IMR-90 (cell line): ENCODE measurements at regions not wholly inside any gene's neighbourhood (a gene's known extent, or its start where the extent isn't known, plus 50 kb on each side); places are given as distances from the start of the nearest gene placed in this dataset.
A peak's percentile ranks its signal among the peaks of the same experiment; 100 is the strongest.

Experiments
- ATAC-seq: fragments of 200-7000 bp; cut with Tn5 transposase; 2 replicates; pipeline ENCODE4 v1.9.1; 2020; ENCODE audit warnings: low read depth, mild to moderate bottlenecking, moderate library complexity
- BruUV-seq: library from RNA; stranded (reverse); fragments of 400-500 nt; replicated peaks from 2 replicates; lab custom pipeline; 2021; lab: Mats Ljungman, UMichigan
- CTCF ChIA-PET: fragments of 300-600 bp; formaldehyde crosslinking; extraction: SDS; loops from one replicate; lab custom pipeline; 2021; ENCODE audit warnings: antibody characterized with exemption; lab: Yijun Ruan, JAX
- POLR2A ChIA-PET: fragments of 300-600 bp; sonication (Branson Sonifier 250); formaldehyde crosslinking; loops from one replicate; lab custom pipeline; 2022; ENCODE audit warnings: antibody characterized with exemption; ENCODE audit not compliant: unreplicated experiment; lab: Charles Lee
- DNase-seq: peaks from one replicate; pipeline ENCODE4 v3.0.0; 2013
- H2AFZ ChIP-seq: replicated peaks from 2 replicates; pipeline ENCODE3; 2013; ENCODE audit warnings: low read length, mild to moderate bottlenecking; ENCODE audit not compliant: poor library complexity
- H2AK5ac ChIP-seq: 2 replicates; pipeline ENCODE4 v1.6.1; 2013; ENCODE audit warnings: low read depth, low read length, inconsistent platforms
- H2AK9ac ChIP-seq: replicated peaks from 2 replicates; pipeline ENCODE3; 2013; ENCODE audit warnings: mild to moderate bottlenecking, low read depth, low read length, moderate library complexity; ENCODE audit not compliant: poor library complexity
- H2BK120ac ChIP-seq: 2 replicates; pipeline ENCODE4 v1.6.1; 2013; ENCODE audit warnings: low read depth, low read length, inconsistent platforms
- H2BK15ac ChIP-seq: 3 replicates; pipeline ENCODE4 v1.6.1; 2013; ENCODE audit warnings: low read depth, low read length, inconsistent platforms
- H2BK20ac ChIP-seq: 2 replicates; pipeline ENCODE4 v1.6.1; 2013; ENCODE audit warnings: low read depth, mild to moderate bottlenecking, inconsistent platforms, low read length, moderate library complexity
- H2BK5ac ChIP-seq: 2 replicates; pipeline ENCODE4 v1.6.1; 2013; ENCODE audit warnings: mild to moderate bottlenecking, low read depth, low read length, inconsistent platforms; ENCODE audit not compliant: poor library complexity, severe bottlenecking
- H3K14ac ChIP-seq: replicated peaks from 2 replicates; pipeline ENCODE4 v1.6.1; 2013; ENCODE audit warnings: low read depth, low read length, inconsistent platforms
- H3K18ac ChIP-seq: 2 replicates; pipeline ENCODE4 v1.6.1; 2013; ENCODE audit warnings: low read depth, low read length, control low read depth
- H3K23ac ChIP-seq: 2 replicates; pipeline ENCODE4 v1.6.1; 2013; ENCODE audit warnings: low read depth, low read length, inconsistent platforms
- H3K27ac ChIP-seq: 2 replicates; pipeline ENCODE4 v1.5.1; 2013; ENCODE audit warnings: mild to moderate bottlenecking, control low read depth, low read length; ENCODE audit not compliant: insufficient read depth
- H3K27me3 ChIP-seq: 2 replicates; pipeline ENCODE4 v1.6.1; 2013; ENCODE audit warnings: low read length; ENCODE audit not compliant: control insufficient read depth, insufficient read depth
- H3K36me3 ChIP-seq: 2 replicates; pipeline ENCODE4 v1.6.1; 2013; ENCODE audit warnings: low read length, mixed read lengths; ENCODE audit not compliant: control insufficient read depth, insufficient read depth
- H3K4ac ChIP-seq: 2 replicates; pipeline ENCODE4 v1.6.1; 2013; ENCODE audit warnings: low read depth, low read length, inconsistent platforms
- H3K4me1 ChIP-seq: 2 replicates; pipeline ENCODE4 v1.6.1; 2013; ENCODE audit warnings: low read length, mixed read lengths; ENCODE audit not compliant: control insufficient read depth, insufficient read depth
- H3K4me2 ChIP-seq: 2 replicates; pipeline ENCODE4 v1.6.1; 2013; ENCODE audit warnings: low read depth, mild to moderate bottlenecking, control low read depth, low read length, moderate library complexity
- H3K4me3 ChIP-seq: 2 replicates; pipeline ENCODE4 v1.5.1; 2013; ENCODE audit warnings: low read depth, mild to moderate bottlenecking, control low read depth, low read length, moderate library complexity; ENCODE audit not compliant: insufficient read depth
- H3K56ac ChIP-seq: 2 replicates; pipeline ENCODE4 v1.6.1; 2013; ENCODE audit warnings: low read length, inconsistent platforms; ENCODE audit not compliant: insufficient read depth; ENCODE audit errors: extremely low read depth
- H3K79me1 ChIP-seq, 2 experiments: 2 replicates each; pipeline ENCODE4 v1.6.1; 2013; ENCODE audit warnings: low read length in 2 of 2, inconsistent platforms in 1 of 2, low read depth in 1 of 2
- H3K9ac ChIP-seq: 2 replicates; pipeline ENCODE4 v1.6.1; 2013; ENCODE audit warnings: low read depth, low read length, control low read depth
- H3K9me1 ChIP-seq: 2 replicates; pipeline ENCODE4 v1.6.1; 2013; ENCODE audit warnings: low read length, inconsistent platforms; ENCODE audit not compliant: insufficient read depth
- H3K9me3 ChIP-seq: 2 replicates; pipeline ENCODE4 v1.6.1; 2013; ENCODE audit warnings: low read length; ENCODE audit not compliant: control insufficient read depth, insufficient read depth
- H4K20me1 ChIP-seq: 2 replicates; pipeline ENCODE4 v1.6.1; 2013; ENCODE audit warnings: low read length, inconsistent platforms; ENCODE audit not compliant: insufficient read depth
- H4K5ac ChIP-seq: 2 replicates; pipeline ENCODE4 v1.6.1; 2013; ENCODE audit warnings: mild to moderate bottlenecking, low read depth, low read length, control low read depth
- H4K8ac ChIP-seq, 2 experiments: 2 replicates each; pipeline ENCODE4 v1.6.1; 2013; ENCODE audit warnings: low read depth in 2 of 2, low read length in 2 of 2, control low read depth in 1 of 2, inconsistent platforms in 1 of 2
- H4K91ac ChIP-seq: 2 replicates; pipeline ENCODE4 v1.6.1; 2013; ENCODE audit warnings: low read depth, low read length, inconsistent platforms; ENCODE audit not compliant: insufficient read depth
- CHD1 ChIP-seq: IDR thresholded peaks from 2 replicates; pipeline ENCODE4 v1.6.1; 2012; ENCODE audit warnings: low read depth, low read length, improper control_type of control experiment
- FOS ChIP-seq: fragments of 150-350 bp; IDR thresholded peaks from 2 replicates; pipeline ENCODE4 v1.6.1; 2016; ENCODE audit warnings: low read depth, low read length
- NFE2L2 ChIP-seq: fragments of 150-350 bp; IDR thresholded peaks from 2 replicates; pipeline ENCODE4 v1.6.1; 2016; ENCODE audit warnings: low read depth, mild to moderate bottlenecking, low read length
- POLR2A ChIP-seq: IDR thresholded peaks from 2 replicates; pipeline ENCODE4 v1.6.1; 2012; ENCODE audit warnings: mild to moderate bottlenecking, low read depth, low read length
- RAD21 ChIP-seq: IDR thresholded peaks from 2 replicates; pipeline ENCODE4 v1.6.1; 2012; ENCODE audit warnings: low read length, improper control_type of control experiment
- RFX5 ChIP-seq: IDR thresholded peaks from 2 replicates; pipeline ENCODE4 v1.8.0; 2012; ENCODE audit warnings: low read depth, mild to moderate bottlenecking, low read length, moderate library complexity
- WGBS, 2 experiments: methylation state at CpG; one replicate each; pipeline versions ENCODE4 v1.1.5 to v1.1.7; 2013; ENCODE audit warnings: missing lambda C conversion rate in 2 of 2; ENCODE audit not compliant: insufficient read length in 1 of 2; ENCODE audit errors: extremely low coverage in 2 of 2; 5-methylcytosine and 5-hydroxymethylcytosine counted together
- dilution Hi-C: fragments of 300-500 bp; cut with HindIII; formaldehyde crosslinking; loops from one replicate; pipeline ENCODE4 v1.14.3; 2018; ENCODE audit warnings: low sequenced_read_pairs; ENCODE audit not compliant: unreplicated experiment
- in situ Hi-C: fragments of 300-500 bp; cut with MboI; formaldehyde crosslinking; loops from 3 replicates; pipeline ENCODE4 v1.14.3; 2019; ENCODE audit warnings: low sequenced_read_pairs, inconsistent platforms, mixed read lengths
- intact Hi-C: fragments of 100-400 bp; cut with micrococcal nuclease; formaldehyde crosslinking; loops from 2 replicates; pipeline ENCODE4 v1.10.0; 2022
- TF ChIP-seq, protein P1 (sequence below): conservative IDR thresholded peaks from 2 replicates; pipeline ENCODE4 v1.5.1; 2012; ENCODE audit warnings: mild to moderate bottlenecking, low read depth, low read length, improper control_type of control experiment

DNA sequence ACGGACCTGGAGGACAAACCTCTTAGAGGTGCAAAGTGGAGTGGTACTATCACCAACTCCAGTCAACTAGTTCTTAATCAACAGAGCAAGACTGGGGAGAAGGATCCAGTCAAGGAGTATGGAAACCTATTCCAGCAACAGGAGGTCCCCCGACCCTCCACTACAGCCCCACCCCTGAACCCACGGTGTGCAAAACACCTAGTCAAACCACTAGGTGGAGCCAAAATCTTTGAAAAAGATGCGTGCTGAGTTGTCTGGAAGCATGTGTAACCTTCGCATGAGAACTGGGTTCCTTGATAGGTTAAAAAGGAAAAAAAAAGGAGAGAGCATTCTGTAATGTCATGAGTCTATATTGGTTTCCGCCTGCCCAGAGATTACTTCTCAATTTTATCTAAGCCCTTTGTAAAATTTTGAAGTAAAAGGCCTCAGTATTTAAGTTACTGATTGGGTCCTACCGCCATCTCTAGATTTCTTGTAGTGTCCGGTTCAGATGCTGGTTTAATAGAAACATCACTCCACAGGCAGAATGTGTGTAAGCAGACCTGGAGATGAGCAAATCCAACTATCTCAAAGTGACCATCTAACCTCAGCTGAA lies 81.9 kb upstream of the HAO2 start:
- Histone ChIP-seq H2BK120ac (no peak overlapping the region), H2BK15ac (no peak overlapping the region), H3K4ac (no peak overlapping the region), H4K20me1 (no peaks in the 10 kb centered on the region), H4K91ac (no peak overlapping the region), H3K14ac (no peak overlapping the region), H3K79me1 (no peaks in the 10 kb centered on the region), H3K23ac (no peak overlapping the region), H2AK9ac (no peak overlapping the region), H3K27me3 (no peaks in the 10 kb centered on the region), H2AK5ac (no peak overlapping the region), H3K18ac (no peak overlapping the region), H3K9me3 (no peaks in the 10 kb centered on the region), H4K5ac (no peak overlapping the region), H2BK20ac (no peak overlapping the region), H3K4me2 (no peak overlapping the region), H3K4me1 (0 out of 2 replicates have a peak, but pooled peaks cover 1% of the 10 kb centered on the region), H2BK5ac (no peak overlapping the region), H4K8ac (no peak overlapping the region), H3K36me3 (no peaks in the 10 kb centered on the region), H3K27ac (no peak overlapping the region), H3K9ac (no peak overlapping the region), H3K56ac (no peak overlapping the region), H2AFZ (no peak overlapping the region), H3K4me3 (no peak overlapping the region), H3K9me1 (no peaks in the 10 kb centered on the region)
- no peak for ATAC-seq
- ChIA-PET POLR2A (no interaction called here), CTCF (no interaction called here)
- no CpG with 5 or more reads among the region's 8 CpGs for WGBS, 2 experiments
- 0 out of 2 replicates have a peak, but pooled peaks have one; percentile 26 for TF ChIP-seq RAD21
- no peak for TF ChIP-seq FOS
- no peak for TF ChIP-seq POLR2A
- TF ChIP-seq NFE2L2: no peak
- TF ChIP-seq CHD1: no peak
- TF ChIP-seq, protein P1, sequence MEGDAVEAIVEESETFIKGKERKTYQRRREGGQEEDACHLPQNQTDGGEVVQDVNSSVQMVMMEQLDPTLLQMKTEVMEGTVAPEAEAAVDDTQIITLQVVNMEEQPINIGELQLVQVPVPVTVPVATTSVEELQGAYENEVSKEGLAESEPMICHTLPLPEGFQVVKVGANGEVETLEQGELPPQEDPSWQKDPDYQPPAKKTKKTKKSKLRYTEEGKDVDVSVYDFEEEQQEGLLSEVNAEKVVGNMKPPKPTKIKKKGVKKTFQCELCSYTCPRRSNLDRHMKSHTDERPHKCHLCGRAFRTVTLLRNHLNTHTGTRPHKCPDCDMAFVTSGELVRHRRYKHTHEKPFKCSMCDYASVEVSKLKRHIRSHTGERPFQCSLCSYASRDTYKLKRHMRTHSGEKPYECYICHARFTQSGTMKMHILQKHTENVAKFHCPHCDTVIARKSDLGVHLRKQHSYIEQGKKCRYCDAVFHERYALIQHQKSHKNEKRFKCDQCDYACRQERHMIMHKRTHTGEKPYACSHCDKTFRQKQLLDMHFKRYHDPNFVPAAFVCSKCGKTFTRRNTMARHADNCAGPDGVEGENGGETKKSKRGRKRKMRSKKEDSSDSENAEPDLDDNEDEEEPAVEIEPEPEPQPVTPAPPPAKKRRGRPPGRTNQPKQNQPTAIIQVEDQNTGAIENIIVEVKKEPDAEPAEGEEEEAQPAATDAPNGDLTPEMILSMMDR: peak; percentile 28; the same call in 1 of the 2 replicates
- TF ChIP-seq RFX5: no peak
- peak; percentile 4 for DNase-seq
- no TSS peak for BruUV-seq
- dilution Hi-C loops (no loop called here), intact Hi-C loops (no loop called here), in situ Hi-C loops (loop anchor here (25.0 kb wide), 1 partner anchor 376 kb away; no protein-coding TSS in a partner anchor)
